HG03354 (cell line): ENCODE measurements at regions not wholly inside any gene's neighbourhood (a gene's known extent, or its start where the extent isn't known, plus 50 kb on each side); places are given as distances from the start of the nearest gene placed in this dataset.

Experiments used
- ATAC-seq: cut with Tn5 transposase; IDR thresholded peaks from one replicate; pipeline ENCODE4 v1.9.1; 2021; ENCODE audit warnings: mild to moderate bottlenecking; ENCODE audit not compliant: unreplicated experiment, poor library complexity, severe bottlenecking

- no peak for ATAC-seq
Observed at GRCh38 chr14:25557466-25557865, 507.5 kb upstream of the STXBP6 start.

GRCh38 chr14:25552826-25553225, 502.9 kb upstream of the STXBP6 start:
- no peak for ATAC-seq

- ATAC-seq: no peak
Observed at GRCh38 chr14:25551674-25552073, 501.7 kb upstream of the STXBP6 start.

- no peak for ATAC-seq
Observed at GRCh38 chr14:25546826-25547225, 496.9 kb upstream of the STXBP6 start.

- no peak for ATAC-seq
Observed at GRCh38 chr14:25537846-25538455, 488.0 kb upstream of the STXBP6 start.

GRCh38 chr14:25526290-25526689, 476.3 kb upstream of the STXBP6 start:
- ATAC-seq: no peak

- no peak for ATAC-seq
Observed at GRCh38 chr14:25522926-25523325, 473.0 kb upstream of the STXBP6 start.

- ATAC-seq: no peak
Observed at GRCh38 chr14:25522116-25522515, 472.2 kb upstream of the STXBP6 start.

- ATAC-seq: no peak
Observed at GRCh38 chr14:25521616-25522015, 471.7 kb upstream of the STXBP6 start.

GRCh38 chr14:25520821-25521220, 470.9 kb upstream of the STXBP6 start:
- ATAC-seq: no peak

GRCh38 chr14:25518364-25518763, 468.4 kb upstream of the STXBP6 start:
- ATAC-seq: no peak

- no peak for ATAC-seq
Observed at GRCh38 chr14:25516838-25517237, 466.9 kb upstream of the STXBP6 start.

GRCh38 chr14:25508845-25509244, 458.9 kb upstream of the STXBP6 start:
- ATAC-seq: no peak

GRCh38 chr14:25501749-25502148, 451.8 kb upstream of the STXBP6 start:
- ATAC-seq: no peak

- no peak for ATAC-seq
Observed at GRCh38 chr14:25488961-25489360, 439.0 kb upstream of the STXBP6 start.

- no peak for ATAC-seq
Observed at GRCh38 chr14:25485381-25485780, 435.4 kb upstream of the STXBP6 start.

- ATAC-seq: no peak
Observed at GRCh38 chr14:25484906-25485305, 435.0 kb upstream of the STXBP6 start.

GRCh38 chr14:25484235-25484634, 434.3 kb upstream of the STXBP6 start:
- no peak for ATAC-seq

- ATAC-seq: no peak
Observed at GRCh38 chr14:25477316-25478098, 427.6 kb upstream of the STXBP6 start.

GRCh38 chr14:25472700-25473099, 422.8 kb upstream of the STXBP6 start:
- no peak for ATAC-seq

- ATAC-seq: no peak
Observed at GRCh38 chr14:25464772-25465171, 414.8 kb upstream of the STXBP6 start.
